GM18907 (cell line): ENCODE measurements at regions not wholly inside any gene's neighbourhood (a gene's known extent, or its start where the extent isn't known, plus 50 kb on each side); places are given as distances from the start of the nearest gene placed in this dataset.
"Not testable (repeated sequence)": the region's sequence is repeated elsewhere in the genome, so short reads cannot be mapped to it uniquely, and the experiment has no call there.

ENCODE experiments used
- ATAC-seq: cut with Tn5 transposase; IDR thresholded peaks from one replicate; pipeline ENCODE4 v1.9.1; 2021; ENCODE audit warnings: mild to moderate bottlenecking, moderate library complexity; ENCODE audit not compliant: unreplicated experiment

DNA sequence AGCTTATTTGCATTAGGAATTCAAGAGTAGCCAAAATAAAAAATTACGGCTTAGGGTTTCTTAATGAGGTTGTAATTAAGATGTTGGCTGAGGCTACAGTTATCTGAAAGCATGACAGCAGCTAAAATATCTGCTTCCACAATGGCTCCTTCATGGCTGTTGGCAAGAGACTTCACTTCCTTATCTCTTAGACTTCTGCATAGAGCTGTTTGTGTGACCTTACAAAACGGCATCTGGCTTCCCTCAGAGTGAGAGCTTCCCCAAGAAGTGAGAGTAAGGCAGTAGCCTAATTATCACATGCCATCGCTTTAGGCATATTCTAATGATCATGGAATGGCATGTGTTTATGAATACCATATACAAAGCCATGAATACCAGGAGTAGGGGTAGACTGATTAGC, 57.6 kb downstream of the CCDC59 start:
- ATAC-seq: no peak

DNA sequence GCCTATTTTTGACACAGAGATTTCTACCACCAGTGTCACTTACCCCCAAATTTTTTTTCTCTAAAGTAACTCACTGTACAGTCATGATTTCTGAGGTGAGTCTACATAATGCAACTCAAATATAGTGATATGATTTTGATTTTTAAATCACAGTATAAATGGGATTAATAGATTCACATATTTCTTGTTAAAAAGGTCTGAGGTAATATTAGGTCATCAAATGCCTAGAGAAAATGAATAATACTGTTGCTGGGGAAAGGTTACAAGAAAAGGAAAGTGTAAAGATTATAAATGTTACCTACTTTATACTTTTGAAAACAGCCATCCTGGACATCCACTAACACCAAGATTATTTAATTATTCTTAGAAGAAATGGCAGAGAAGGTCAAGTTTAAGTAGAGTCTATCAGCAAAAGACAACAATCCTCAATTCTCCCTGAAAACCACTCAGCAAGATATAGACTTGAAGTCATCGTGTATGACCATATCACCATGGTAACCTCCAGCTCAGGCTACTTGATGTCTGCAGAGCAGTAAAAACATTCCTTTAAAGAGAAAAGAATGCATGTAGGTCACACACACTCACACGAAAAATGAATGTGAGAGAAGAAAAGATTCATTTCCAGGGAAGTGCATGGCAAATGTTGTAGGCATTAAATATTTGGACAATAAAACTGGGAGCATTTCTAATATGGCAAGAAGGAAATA, 58.7 kb downstream of the CCDC59 start:
- no peak for ATAC-seq

GRCh38 chr12:82290415-82290814, 67.8 kb downstream of the CCDC59 start:
- no peak for ATAC-seq

GRCh38 chr12:82281335-82281734, 76.9 kb downstream of the CCDC59 start:
- not testable (repeated sequence) for ATAC-seq

DNA sequence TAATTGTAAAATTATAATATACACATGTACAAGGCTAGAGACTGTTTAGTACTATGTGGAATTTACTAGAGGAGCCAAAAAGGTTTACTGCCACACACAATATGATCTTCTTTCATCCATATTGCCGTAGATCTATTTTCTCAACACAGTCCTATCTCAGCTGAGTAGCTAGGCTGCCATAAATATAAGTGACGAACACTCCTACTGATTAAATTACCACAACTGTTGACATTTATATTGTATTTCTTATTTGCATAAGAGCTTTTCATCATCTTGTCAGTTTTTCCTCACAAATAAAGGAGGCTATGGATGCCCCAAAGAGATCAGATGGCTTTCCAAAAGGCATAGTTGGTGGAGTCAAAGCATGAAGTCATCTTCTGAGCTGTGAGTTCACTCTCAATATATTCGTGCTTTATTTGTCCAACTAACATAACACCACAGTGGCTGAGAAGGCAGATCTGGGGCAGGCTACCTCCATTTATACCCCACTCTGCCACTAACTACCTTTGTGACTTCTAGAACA, 78.6 kb downstream of the CCDC59 start:
- ATAC-seq: no peak

DNA sequence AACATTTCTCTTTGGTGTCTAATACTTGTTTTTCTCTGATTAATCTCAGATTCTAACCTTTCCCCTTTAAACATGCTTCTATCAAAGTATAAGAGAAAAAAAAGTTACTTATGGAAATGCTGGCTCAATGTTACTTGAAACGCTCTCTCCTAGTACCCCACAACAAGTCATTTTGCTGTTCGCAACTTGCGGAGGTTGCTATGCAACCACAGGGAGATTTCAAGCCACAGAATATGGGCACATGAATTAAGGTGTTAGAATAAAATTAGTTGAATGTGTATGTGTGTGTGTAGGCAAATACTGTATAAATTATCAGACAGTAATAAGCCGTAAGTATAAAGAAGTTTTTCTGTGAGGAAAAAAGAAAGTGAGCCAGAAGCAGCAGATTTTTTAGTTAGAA, 80.6 kb downstream of the CCDC59 start:
- no peak for ATAC-seq

GRCh38 chr12:82242729-82243128, 115.5 kb downstream of the CCDC59 start:
- ATAC-seq: no peak

GRCh38 chr12:82225871-82226270, 132.3 kb downstream of the CCDC59 start:
- no peak for ATAC-seq

DNA sequence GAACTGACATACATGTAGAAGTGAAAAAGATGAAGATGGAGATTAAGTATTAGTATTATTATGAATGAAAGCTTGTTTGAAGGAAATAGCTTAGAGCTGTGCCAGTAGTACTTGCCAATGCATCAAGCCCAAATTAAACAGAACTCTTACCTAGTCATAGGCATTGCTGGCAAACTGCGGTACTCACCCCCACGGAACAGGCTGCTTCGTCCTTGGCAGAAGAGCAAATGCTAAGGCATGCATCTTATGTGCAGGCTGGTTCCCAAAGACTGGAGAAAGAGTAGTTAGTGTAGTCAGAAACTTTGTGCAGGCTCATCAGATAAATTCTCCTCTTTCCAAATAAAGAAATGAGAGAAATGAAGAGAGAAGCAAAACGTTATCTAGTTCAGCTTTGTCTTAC, 134.8 kb downstream of the CCDC59 start:
- ATAC-seq: no peak

GRCh38 chr12:82216475-82216874, 141.7 kb downstream of the CCDC59 start:
- ATAC-seq: no peak

GRCh38 chr12:82213761-82214160, 144.4 kb downstream of the CCDC59 start:
- ATAC-seq: no peak

DNA sequence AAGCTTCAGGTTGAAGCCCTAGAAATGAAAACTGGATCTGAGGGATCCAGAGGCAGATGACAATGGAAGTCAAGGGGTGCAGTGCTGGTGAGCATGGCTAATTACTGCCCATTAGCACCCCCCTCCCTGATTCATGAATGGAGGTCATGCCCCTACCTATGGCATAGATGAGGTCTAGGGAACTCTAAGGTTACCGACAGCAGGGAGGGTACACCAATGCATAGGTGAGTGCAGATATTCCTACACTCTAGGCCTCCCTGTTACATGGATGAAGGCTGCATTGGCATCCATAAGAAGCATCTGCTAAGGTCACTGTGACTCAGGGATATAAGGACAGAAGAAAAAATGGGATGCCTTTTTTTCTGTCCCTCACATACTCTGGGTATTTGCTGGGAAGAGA, 147.3 kb downstream of the CCDC59 start:
- no peak for ATAC-seq

- ATAC-seq: no peak
Measured at GRCh38 chr12:82209533-82209932, 148.7 kb downstream of the CCDC59 start.

DNA sequence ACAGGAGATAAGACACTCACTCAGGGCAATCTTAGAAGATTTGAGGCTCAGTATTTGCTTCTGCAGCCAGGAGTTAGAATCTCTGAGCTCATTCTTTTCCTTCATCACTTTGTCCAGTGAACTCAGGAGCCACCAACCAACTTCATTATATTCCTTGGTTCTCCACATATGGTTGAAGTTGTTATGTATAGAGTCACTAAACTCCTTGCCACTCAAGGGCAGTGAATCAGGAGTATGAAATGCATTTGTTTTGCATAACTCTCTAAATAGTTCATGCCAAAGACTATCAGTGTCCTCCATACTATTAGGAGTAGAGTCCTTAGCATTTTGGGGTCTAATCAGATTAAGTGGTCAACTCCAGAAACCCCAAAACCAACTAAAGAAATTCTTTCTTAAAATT, 150.6 kb downstream of the CCDC59 start:
- ATAC-seq: no peak

DNA sequence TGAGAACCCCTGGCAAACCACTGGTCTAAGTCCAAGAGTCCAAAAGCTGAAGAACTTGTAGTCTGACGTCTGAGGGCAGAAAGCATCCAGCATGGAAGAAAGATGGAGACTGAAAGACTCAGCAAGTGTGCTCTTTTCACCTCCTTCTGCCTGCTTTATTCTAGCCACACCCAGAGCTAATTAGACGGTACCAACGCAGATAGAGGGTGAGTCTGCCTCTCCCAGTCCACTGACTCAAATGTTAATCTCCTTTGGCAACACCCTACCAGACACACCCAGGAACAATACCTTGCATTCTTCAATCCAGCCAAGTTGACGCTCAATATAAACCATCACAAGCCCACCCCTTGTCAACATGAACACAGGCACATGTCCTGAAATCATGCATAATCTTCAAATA, 155.1 kb downstream of the CCDC59 start:
- no peak for ATAC-seq

DNA sequence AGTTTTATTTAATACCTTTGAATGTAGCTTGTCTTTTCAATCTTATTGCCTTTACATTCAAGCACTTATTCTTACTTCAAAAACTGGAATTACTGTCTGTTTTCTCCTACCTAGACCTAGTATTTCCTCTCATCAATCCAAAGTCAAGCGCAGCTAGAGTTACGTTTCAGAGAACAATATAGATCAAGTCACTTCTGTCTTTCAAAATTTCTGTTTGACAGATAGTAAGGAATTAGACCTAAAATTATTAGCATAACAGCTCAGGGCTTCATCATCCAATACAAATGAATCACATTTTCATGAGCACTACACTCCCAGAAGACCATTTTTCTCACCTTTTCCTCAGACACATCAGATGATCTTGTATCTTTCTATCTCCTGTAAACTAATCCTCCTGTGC, 170.6 kb downstream of the CCDC59 start:
- no peak for ATAC-seq

DNA sequence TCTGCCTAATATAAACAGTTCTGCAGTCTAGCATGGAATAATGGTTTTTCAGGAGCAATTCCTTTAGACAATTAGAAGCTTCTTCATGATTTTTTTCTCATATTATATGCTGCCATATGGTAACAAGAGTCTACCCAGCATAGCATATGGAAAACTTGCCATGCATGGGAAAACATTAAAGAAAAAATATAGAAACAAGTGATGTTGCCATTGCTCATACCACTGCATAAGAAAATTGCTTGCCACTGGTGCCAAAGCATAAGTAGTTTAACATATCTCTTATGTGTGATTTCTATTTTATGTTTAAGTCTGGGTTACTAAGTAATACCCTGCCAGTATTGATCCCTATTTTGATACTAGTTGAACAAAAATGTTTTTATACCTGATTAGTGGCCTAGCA, 171.2 kb downstream of the CCDC59 start:
- ATAC-seq: no peak

DNA sequence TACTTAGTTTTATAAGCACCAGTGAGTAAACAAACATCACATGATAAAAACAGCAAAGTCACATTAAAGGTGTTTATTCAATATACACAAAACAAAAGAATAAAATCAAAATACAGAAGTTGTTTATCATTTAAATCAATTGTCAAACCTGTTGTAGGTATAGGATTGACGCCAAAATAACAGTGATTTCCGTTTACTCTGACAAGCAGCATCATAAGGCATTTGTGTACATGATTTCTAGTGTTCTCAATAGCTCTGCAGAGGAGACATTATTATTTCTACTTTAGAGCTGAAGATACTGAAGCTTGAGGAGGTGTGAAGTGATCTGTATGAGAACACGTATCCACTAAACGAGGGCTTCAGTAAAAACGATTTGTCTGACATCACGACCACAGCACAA, 171.9 kb downstream of the CCDC59 start:
- no peak for ATAC-seq

GRCh38 chr12:82184844-82185243, 173.3 kb downstream of the CCDC59 start:
- no peak for ATAC-seq

DNA sequence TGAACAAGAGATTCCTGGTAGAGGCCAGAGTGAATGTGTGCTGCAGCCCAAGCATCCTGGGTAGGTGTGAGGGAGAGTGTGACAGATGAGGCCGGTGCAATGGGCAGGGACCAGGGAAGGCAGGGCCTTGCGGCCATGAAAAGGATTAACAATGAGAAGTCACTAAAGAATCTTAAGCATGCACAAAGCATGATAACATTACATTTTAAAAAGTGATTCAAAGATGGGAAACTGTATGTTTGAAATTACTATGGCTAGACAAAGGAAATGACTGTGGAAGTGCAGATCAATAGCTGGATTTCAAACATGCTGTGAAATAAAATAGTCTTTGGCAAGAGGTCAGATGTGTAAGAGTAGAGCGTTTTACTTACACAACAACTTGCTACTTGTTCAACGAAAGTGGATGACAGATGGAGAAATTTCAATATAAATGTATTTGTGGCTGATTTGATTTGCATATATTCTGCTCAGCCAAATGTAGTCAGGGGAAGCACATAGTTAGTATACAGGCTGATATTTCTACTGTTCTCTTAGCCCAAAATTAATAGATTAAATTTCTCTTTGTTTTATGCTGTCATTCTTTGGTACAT, 175.5 kb downstream of the CCDC59 start:
- ATAC-seq: no peak

DNA sequence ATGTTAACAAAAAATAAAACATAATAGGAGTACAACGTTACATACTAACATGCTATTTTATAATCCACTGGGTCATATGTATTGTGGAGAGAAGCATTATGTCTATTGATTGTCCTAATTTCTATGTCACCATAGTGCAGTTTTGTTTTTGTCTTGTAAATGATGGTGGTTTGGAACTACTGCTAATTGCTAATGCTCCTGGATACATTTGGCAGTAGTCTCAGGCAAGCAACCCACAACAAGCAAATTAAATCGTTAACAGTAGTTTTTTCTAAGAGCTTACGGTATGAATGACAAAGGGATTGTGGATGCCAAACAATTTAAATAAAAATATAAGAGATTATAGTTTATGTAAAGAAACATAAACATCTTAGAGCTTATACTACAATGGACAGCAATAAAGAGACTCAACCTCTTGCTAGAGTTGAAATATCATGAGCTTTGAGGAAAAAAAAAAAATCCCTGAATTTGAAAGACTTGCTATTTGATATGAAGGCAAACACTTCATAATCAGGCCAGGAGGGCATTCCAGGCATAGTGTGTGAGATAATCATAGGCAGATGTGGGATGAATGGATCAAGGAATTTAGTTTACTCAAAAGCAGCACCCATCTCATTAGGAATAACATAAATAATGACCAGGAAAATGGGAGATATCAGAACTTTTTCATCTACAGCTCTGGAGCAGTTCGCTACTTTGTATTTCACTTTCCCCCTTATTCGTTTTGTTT, 181.3 kb downstream of the CCDC59 start:
- no peak for ATAC-seq

DNA sequence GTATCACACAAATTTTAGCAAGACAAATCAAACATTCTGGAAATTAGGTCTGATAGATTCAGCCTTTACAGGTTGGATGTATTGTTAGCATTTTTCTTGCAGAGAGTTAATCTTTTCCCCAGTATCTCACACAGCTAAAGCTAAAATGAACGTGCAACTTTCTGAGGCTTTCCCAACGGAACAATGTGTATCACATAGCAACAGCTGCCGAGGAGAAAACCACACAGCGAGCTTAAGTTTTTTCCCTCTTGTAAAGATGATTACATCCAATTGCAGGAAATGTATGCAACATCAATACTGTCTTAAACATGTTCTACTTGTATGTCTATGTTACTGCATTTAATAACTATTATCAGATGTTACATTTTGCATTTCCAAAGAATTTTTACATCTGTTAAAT, 182.2 kb downstream of the CCDC59 start:
- ATAC-seq: no peak
